Inferior parietal cortex (tissue), 1 donor: ENCODE measurements at regions not wholly inside any gene's neighbourhood (a gene's known extent, or its start where the extent isn't known, plus 50 kb on each side); places are given as distances from the start of the nearest gene placed in this dataset.

Experiments used
- DNase-seq: peaks from one replicate; pipeline ENCODE4 v3.0.0-alpha.2; 2016; ENCODE audit errors: extremely low spot score

- no peak for DNase-seq
Measured at GRCh38 chr16:87223656-87224248, 93.4 kb downstream of the C16orf95 start.

- DNase-seq, result no peak
Measured at GRCh38 chr16:87226926-87227295, 90.3 kb downstream of the C16orf95 start.

DNA sequence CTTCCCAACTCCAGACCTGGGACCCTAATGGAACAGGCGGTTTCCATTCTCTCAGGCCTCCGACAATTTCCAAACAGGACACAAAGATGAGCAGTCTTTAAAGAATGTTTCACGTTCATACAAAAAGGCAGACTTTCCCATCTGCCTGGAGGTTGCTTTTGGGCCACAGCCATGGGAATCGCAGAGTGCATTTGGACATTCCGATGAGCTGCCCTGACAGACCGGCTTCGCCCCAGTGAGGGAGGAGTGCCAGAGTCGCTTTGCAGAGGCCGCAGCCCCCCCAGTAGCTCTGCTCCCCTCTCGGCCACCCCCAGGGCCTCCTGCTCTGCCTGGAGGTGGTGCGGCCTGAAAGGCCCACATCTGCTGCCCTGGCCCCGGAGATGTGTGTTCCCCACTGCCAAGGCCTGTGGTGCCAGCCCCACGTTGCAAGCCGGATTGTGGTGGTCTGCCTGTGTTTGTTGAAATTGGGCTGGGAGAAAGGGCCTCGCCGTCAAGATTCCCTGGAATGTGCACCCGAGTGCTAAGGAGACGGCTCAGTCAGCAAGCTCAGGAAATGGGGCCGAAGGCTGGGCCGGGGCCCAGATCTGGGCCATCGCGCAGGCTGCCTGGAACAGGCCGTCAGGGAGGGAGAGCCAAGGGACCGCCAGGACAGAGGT lies 89.8 kb downstream of the C16orf95 start:
- DNase-seq, result no peak

- no peak for DNase-seq
Measured at GRCh38 chr16:87228363-87228762, 88.8 kb downstream of the C16orf95 start.

- no peak for DNase-seq
Measured at GRCh38 chr16:87229230-87230188, 87.7 kb downstream of the C16orf95 start.

DNA sequence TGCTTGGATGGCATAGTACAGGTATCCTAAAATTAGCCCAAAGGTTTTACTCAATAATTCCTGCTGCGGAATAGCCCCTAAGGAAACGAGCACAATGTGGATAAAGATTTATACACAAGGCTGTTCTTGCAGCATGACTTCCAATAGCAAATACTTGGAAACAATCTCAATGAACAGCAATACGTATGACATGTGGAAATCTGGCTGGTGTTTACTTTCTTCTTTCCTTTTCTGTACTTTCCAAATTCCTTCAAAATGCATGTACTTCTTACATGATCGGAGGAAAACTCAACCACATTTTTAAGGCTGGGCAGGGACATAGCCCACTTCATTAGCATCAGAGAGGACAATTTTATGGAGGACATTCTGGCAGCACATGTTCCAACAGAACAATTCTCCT lies 86.6 kb downstream of the C16orf95 start:
- no peak for DNase-seq

DNA sequence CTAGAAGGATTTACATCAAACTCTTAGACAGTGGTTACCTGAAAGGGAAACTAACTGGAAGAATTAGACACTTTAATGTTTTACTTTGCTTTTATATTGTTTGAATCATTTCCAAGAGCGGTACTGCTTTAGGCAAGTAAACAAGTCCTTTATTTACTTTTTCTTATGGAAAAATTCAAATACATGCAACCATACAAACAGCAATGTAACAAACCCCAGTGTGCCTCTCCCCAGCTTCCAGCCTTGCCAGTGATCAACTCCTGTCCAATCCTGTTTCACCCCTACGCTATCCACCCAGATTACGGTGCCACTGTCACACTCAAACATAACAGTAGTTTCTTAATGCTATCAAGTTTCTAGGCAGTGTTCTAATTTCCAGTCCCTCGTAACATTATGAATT lies 85.9 kb downstream of the C16orf95 start:
- DNase-seq, result no peak

DNA sequence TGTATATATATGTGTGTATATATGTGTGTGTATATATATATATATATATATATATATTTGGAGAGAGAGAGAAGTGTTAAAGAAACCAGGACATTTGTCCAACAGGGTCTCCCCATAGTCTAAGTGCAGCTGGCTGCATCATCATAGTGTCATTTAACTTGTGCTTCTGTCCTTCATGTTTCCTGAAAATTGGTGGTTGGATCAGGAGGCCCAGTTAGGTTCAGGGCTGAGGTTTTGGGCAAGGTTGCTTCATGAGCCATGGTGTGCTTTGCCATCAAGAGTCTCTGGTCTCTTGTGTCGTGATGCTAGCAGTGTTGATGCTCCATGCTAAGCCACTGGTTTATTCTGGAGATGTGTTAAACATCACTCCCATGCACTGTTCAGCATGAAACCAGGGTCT lies 85.3 kb downstream of the C16orf95 start:
- no peak for DNase-seq

DNA sequence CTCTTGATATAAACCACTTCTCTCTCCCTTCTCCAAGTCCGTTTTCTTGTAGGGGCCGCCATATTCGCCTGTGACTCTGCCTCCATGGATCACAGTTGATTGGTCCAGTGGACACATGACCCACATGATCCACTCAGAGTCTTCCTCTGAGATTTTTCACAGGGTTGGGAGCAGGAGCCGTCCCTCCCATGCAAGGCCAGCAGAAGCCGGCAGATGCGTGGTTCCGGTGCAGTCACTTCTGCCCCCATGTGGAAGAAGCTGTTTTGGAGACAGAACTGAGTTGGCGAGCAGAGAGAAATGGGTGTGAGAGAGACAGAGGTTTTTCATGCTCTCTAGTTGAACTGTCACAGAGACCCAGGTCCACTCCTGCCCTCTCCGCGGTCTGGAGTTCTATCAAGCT lies 83.3 kb downstream of the C16orf95 start:
- no peak for DNase-seq

DNA sequence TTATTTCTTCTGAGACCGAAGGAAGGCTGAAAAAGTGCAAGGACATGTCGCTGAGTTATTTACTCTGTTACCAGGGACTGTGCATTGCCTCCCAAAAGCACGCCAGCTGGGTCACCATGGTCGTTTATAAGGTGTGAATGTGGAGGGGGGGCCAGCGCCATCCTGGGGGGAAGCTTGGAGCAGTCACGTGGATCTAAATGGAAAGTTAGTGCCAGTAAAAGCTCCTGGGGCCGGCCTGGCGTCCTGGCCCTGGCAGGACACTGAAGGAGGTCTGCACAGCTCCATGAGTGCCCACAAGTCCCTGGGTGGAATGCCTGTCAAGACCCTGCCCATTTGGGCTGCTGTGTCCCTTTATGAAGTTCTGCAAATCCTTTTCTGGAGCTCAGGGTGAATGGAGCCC lies 82.6 kb downstream of the C16orf95 start:
- DNase-seq, result no peak

DNA sequence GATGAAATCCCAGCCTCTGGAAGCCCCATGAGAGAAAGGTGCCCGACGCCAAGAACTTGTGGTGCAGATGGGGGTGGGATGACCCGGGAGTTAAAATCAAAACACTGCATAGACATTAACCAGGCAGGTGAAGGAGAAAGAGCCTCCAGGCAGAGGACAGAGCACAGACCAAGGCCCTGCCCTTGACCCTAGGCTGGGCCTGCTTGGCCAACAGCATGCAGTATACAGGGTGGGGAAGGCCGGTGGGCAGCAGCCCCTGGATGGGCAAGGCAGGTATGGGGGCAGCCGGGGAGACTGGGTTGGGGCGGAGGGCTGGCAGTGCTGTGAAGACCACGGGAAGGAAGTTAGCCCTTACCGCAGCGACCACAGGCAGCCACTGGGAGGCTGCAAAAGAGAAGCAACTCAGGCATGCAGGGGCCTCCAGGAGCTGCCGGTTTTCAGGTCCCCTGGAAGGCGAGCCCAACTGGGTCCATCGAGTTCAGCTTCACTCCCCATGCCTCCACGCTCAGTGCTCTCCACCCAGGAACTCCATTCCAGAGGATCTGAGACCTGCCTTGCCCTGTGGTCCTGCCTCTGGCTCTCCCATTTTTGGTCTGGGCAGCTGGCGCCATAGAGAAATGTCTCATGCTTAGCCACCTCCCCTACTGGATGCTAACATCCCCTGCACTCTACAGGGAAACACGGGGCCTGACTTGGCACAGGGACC lies 81.2 kb downstream of the C16orf95 start:
- DNase-seq, result no peak

DNA sequence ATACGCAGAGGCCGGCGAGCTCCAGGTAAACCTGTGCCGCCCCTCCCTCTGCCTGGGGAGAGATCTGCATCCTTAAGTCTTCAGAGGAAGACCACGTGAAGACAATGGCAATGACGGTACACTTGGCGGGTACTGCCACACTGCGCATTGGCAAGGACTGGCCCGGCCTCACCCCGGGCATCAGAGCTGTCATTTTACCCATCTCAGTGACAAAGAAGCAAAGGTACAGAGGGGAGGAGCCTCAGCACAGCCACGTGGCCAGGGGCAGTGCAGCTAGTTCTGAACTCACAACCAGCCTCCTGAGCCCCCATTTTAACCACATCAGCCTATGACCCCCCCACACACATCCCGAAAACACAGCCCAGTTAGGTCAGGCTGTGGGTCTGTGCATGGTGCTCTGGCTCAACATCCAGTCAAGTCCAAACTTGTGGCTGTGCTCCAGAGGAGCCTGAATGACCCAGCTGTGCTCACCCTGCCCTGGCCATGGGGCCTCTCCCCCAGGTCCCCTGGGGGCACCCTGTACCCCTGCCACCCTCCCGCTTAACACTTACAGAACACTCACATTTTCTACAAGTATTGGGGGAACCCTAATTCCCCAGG lies 80.6 kb downstream of the C16orf95 start:
- DNase-seq, result no peak

- DNase-seq, result no peak
Measured at GRCh38 chr16:87238361-87238715, 78.9 kb downstream of the C16orf95 start.

DNA sequence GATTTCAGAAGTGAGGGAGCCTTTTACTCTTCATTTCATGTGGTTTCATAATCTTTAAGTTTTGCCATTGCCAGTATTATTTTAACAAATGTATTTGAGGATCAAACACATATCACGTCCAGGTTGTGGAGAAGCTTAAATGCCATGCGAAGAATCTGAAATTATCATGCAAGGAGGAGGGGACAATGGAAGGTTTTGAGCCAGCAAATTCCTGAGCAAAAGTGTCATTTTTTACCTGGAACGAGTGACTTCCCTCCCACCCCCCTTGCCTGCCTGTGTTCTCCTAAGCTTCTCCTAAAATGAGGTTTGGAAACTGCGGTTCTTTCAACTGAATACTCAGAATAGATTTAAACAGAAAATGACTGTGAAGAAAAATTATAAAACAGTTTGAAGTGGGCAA lies 77.6 kb downstream of the C16orf95 start:
- no peak for DNase-seq

DNA sequence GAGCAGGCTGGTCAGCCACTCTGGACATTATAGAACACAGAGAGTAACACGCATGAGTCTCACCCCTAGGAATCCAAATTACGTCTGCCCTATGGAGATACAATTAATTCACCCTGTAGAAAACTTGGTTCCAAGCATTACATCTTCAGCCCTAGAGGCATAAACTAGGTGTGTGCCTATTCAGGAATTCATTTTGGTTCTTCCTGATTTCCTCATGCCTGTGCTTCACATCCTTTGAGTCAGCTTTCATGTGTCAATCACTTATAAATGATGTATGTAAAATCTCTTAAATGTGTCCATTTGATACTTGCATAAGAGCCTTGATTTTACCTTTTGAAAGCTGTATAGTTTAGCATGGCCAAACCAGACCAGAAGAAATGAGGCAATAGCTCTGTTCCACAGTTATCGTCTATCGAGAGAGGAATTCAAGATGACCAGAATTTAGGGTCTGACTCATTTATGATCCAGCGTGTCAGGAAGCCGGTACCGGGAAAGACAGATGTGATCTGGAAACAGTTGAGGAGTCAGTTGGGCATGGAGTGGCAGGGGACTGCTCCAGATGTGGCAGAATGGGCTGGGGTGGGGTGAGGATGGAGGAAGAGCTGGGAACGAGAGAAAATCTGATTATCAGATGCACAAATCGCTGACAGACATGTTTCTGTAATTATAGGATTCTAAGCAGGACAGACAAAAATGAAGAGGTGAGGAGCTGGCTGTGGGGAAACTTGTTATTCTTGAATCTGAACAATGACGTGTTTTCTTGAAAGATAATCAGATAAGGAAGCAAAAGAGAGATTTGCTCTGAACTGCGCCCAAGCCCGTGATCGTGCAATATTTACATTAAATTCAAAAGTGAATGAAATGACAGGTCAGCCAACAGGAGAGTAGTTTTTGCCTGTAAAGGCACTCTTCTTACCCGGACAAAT lies 76.7 kb downstream of the C16orf95 start:
- no peak for DNase-seq

DNA sequence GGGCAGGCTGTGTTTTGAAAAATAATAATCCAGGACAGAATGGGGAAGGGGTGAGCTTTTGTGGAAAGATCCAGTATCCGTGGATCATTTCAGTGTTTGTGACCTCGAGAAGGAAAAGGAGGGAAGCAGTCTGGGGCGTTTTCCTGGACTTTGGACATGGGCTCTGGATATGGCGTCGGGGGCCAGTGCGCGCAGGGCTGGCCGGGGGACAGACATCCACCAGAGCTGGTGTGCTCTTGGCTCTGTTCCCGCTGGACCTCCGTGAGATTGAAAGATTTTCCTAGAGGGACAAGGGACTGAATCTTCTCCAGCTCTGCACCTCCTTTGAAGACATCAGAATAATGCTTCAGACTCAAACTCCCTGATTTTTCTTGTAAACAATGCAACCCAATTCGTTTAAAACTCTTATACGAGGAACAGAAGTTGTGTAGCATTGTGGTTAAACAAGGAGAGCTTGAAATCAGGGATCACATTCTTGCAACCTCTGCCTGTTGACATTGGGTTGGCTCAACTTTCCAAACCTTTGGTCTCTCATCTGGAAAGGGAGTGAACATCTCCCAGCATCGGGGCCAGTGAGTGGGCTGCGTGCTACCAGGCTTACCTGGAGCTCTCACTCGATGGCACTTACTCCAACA lies 75.9 kb downstream of the C16orf95 start:
- DNase-seq, result no peak

DNA sequence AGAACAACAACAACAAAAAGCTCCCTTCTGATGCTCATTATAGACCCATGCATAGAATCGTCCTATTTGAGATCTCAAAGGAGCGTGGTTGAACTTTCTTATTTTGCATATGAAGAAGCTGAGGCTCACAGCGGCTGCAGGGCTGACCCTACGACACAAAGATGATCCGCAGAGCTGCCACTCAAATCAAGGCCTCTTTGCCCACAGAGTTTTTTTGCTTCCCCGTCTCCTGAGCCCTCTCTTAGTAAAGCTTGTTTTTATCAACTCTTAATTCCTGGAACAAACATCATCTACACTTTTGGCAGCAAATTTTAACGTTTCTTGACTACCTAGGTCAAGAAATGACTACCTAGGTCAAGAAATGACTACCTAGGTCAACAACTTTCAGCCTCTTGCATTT lies 73.7 kb downstream of the C16orf95 start:
- no peak for DNase-seq

DNA sequence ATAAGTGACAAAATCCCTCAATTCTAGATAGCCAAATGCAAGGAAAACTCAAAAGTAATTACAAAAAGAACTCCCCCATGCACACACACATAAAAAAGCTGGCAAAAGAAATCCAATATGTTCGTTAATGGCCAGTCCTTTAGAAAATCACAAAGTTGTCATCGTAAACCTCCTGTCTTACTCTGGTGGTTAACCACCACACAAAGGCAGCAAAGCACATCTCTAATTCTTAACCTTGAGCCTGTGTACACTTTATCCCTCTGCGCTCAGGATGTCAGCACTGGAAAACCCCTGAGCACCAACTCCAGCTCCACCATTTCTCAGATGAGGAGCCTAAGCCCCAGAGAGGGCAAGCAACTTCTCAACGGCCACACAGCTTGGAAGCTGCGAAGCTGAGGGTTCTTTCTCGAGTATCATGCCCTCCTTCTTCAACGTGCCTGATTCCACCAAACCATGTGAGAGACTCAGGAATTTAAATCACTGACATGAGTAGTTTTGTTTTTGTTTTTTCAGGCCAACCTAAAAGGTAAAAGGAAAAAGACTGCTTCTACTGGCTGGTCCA lies 72.5 kb downstream of the C16orf95 start:
- DNase-seq, result no peak

DNA sequence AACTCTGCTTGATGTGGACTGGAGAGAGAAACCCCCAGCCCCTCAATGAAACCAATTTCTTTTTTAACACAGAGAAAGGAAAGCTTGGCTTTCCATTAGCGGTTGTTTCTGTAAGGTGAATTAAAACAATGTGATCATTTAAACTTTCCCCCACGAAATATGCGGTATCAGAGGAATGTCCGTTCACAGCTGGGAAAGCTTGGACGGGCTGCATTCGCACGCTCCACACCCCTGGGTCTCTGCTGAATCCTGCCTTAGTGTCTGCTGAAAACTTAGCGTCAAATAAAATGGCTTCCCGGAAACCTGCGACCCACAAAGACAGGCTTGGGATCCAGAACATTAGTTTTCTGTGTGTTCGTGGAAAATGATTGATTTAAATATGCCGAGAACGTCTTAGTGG lies 71.7 kb downstream of the C16orf95 start:
- DNase-seq, result no peak
